B cell (primary cell): ENCODE measurements at regions not wholly inside any gene's neighbourhood (a gene's known extent, or its start where the extent isn't known, plus 50 kb on each side); places are given as distances from the start of the nearest gene placed in this dataset.

Experiments
- ATAC-seq: fragments of 200-7000 bp; cut with Tn5 transposase; one replicate; pipeline ENCODE4 v1.10.0; 2021; ENCODE audit warnings: low read depth, mild to moderate bottlenecking, moderate number of reproducible peaks, moderate library complexity
- CTCF ChIA-PET: fragments of 350-600 bp; sonication (Branson Sonifier 250); formaldehyde crosslinking; loops from one replicate; lab custom pipeline; 2021; ENCODE audit warnings: antibody characterized with exemption, inconsistent platforms; lab: Charles Lee
- POLR2A ChIA-PET: fragments of 350-600 bp; sonication (Branson Sonifier 250); formaldehyde crosslinking; loops from one replicate; lab custom pipeline; 2021; ENCODE audit warnings: antibody characterized with exemption; lab: Charles Lee
- DNase-seq: peaks from one replicate; pipeline ENCODE4 v3.0.0; 2013
- H2AFZ ChIP-seq: 2 replicates; pipeline ENCODE4 v1.6.1; 2012; ENCODE audit warnings: mild to moderate bottlenecking, low read depth, low read length; ENCODE audit not compliant: insufficient read depth, poor library complexity, severe bottlenecking
- H3K27ac ChIP-seq, 2 donors: 1 replicate in 1 of 2; 2 replicates in 1 of 2; pipeline ENCODE4 v1.5.1; 2012 to 2013; ENCODE audit warnings: low read length in 2 of 2, mild to moderate bottlenecking in 2 of 2, moderate library complexity in 1 of 2
- H3K27me3 ChIP-seq, 4 experiments: fragments of 200-600 bp in 1 of 4; sonication (generic) in 1 of 4; replicated peaks in 1 of 4; 1 replicate in 2 of 4; 2 replicates in 2 of 4; pipeline versions ENCODE4 v1.6.1 to v1.7.0; 2013 to 2016; ENCODE audit warnings: low read length in 3 of 4, mild to moderate bottlenecking in 2 of 4, mixed read lengths in 1 of 4, moderate library complexity in 1 of 4; ENCODE audit not compliant: insufficient read depth in 4 of 4, control insufficient read depth in 3 of 4; ENCODE audit errors: control extremely low read depth in 1 of 4
- H3K36me3 ChIP-seq, 2 experiments: replicated peaks in 1 of 2; 1 replicate in 1 of 2; 2 replicates in 1 of 2; pipeline versions ENCODE4 v1.6.1 to v1.7.1; 2013; ENCODE audit warnings: low read length in 1 of 2; ENCODE audit not compliant: insufficient read depth in 2 of 2, control insufficient read depth in 1 of 2; ENCODE audit errors: control extremely low read depth in 1 of 2, extremely low read depth in 1 of 2
- H3K4me1 ChIP-seq, 2 donors: fragments of 200-600 bp in 1 of 2; sonication (generic) in 1 of 2; 1 replicate in 1 of 2; 2 replicates in 1 of 2; pipeline versions ENCODE4 v1.5.1 to v1.6.1; 2013 to 2017; ENCODE audit warnings: low read length in 2 of 2; ENCODE audit not compliant: control insufficient read depth in 2 of 2, insufficient read depth in 2 of 2
- H3K4me2 ChIP-seq: replicated peaks from 2 replicates; pipeline ENCODE3; 2012; ENCODE audit warnings: mild to moderate bottlenecking, low read depth, low read length; ENCODE audit not compliant: poor library complexity, severe bottlenecking
- H3K4me3 ChIP-seq, 5 experiments: fragments of 200-600 bp in 1 of 5; sonication (generic) in 1 of 5; 1 replicate in 3 of 5; 2 replicates in 2 of 5; pipeline versions ENCODE4 v1.5.1 to v1.7.0; 2011 to 2016; ENCODE audit warnings: low read length in 4 of 5, mild to moderate bottlenecking in 4 of 5, low read depth in 2 of 5, control low read depth in 1 of 5, moderate library complexity in 1 of 5; ENCODE audit not compliant: insufficient read depth in 1 of 5; ENCODE audit errors: control extremely low read depth in 1 of 5, extremely low read depth in 1 of 5
- H3K79me2 ChIP-seq: fragments of 200-600 bp; sonication (generic); one replicate; pipeline ENCODE4 v1.6.0; 2016; ENCODE audit warnings: low read length; ENCODE audit not compliant: control insufficient read depth, insufficient read depth
- H3K9ac ChIP-seq: fragments of 200-600 bp; sonication (generic); 2 replicates; pipeline ENCODE4 v1.6.1; 2017; ENCODE audit warnings: mild to moderate bottlenecking, low read length, moderate library complexity
- H3K9me3 ChIP-seq, 3 donors: one replicate each; pipeline versions ENCODE4 v1.6.1 to v1.7.1; 2013; ENCODE audit warnings: low read length in 2 of 3; ENCODE audit not compliant: control insufficient read depth in 2 of 3, insufficient read depth in 1 of 3; ENCODE audit errors: control extremely low read depth in 1 of 3
- H4K20me1 ChIP-seq: 2 replicates; pipeline ENCODE4 v1.6.0; 2012; ENCODE audit warnings: mild to moderate bottlenecking, low read length; ENCODE audit not compliant: insufficient read depth, control insufficient read depth, poor library complexity, severe bottlenecking
- H3K27ac Mint-ChIP-seq: one replicate; pipeline ENCODE4 v1.8.0; 2021; ENCODE audit warnings: mixed read lengths
- H3K27me3 Mint-ChIP-seq: one replicate; pipeline ENCODE4 v1.8.0; 2021; ENCODE audit warnings: mixed read lengths
- H3K4me1 Mint-ChIP-seq: one replicate; pipeline ENCODE4 v1.8.0; 2021; ENCODE audit warnings: mixed read lengths
- H3K4me3 Mint-ChIP-seq: one replicate; pipeline ENCODE4 v1.8.0; 2021; ENCODE audit warnings: mixed read lengths
- H3K9me3 Mint-ChIP-seq: one replicate; pipeline ENCODE4 v1.8.0; 2022; ENCODE audit warnings: mixed read lengths; ENCODE audit not compliant: insufficient read depth
- EZH2 ChIP-seq: IDR thresholded peaks from 2 replicates; pipeline ENCODE4 v1.6.1; 2012; ENCODE audit warnings: borderline replicate concordance, low read depth, mild to moderate bottlenecking, moderate library complexity, low read length; ENCODE audit not compliant: insufficient read depth, poor library complexity, severe bottlenecking
- WGBS: methylation state at CpG from one replicate; pipeline ENCODE4 v1.1.5; 2013; ENCODE audit warnings: missing lambda C conversion rate; ENCODE audit not compliant: insufficient coverage; 5-methylcytosine and 5-hydroxymethylcytosine counted together
- intact Hi-C: fragments of 100-400 bp; cut with micrococcal nuclease; formaldehyde crosslinking; loops from one replicate; pipeline ENCODE4 v1.10.0; 2022
- TF ChIP-seq, protein P1 (sequence below): fragments of 200-600 bp; IDR thresholded peaks from one replicate; pipeline ENCODE4 v1.8.0; 2022; ENCODE audit warnings: antibody characterized with exemption, mild to moderate bottlenecking

DNA sequence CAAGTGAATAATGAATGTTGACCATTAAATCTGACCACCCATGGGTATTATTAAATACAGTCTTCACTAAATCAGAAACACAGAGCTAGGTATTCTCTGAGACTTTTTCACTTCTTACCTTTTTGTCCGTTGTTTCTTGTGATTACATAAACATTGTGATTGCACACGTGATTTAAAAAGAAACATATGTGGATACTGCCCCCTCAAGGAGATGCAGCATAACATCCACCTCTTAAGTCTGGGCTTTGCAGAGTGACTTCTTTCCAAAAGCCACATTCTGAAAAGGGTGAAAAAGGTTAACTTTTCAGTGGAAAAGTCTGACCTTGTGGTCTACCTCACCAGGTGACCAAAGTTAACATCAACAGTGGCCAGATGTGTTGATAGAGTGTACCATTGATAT lies 185.5 kb upstream of the FAR2 start:
- Histone ChIP-seq H3K9ac (no peak overlapping the region), H3K4me1 (no peaks in the 10 kb centered on the region), H3K36me3 (no peaks in the 10 kb centered on the region), H3K27me3 (no peaks in the 10 kb centered on the region), H3K27ac (no peak overlapping the region), H3K79me2 (no peaks in the 10 kb centered on the region), H3K9me3 (peaks cover 0 to 2% (median 0%) of the 10 kb centered on the region in 3 donors), H3K4me3 (no peak overlapping the region), H2AFZ (no peak overlapping the region), H3K4me2 (no peak overlapping the region), H4K20me1 (no peaks in the 10 kb centered on the region)
- no peaks in the 10 kb centered on the region for H3K27me3 Mint-ChIP-seq
- no peak for DNase-seq
- ChIA-PET POLR2A (no interaction called here), CTCF (no interaction called here)
- no peak overlapping the region for H3K27ac Mint-ChIP-seq
- intact Hi-C loops: no loop called here
- H3K4me3 Mint-ChIP-seq: no peak overlapping the region
- ATAC-seq: no peak
- H3K4me1 Mint-ChIP-seq: no peaks in the 10 kb centered on the region
- no peak for TF ChIP-seq EZH2
- TF ChIP-seq, protein P1, sequence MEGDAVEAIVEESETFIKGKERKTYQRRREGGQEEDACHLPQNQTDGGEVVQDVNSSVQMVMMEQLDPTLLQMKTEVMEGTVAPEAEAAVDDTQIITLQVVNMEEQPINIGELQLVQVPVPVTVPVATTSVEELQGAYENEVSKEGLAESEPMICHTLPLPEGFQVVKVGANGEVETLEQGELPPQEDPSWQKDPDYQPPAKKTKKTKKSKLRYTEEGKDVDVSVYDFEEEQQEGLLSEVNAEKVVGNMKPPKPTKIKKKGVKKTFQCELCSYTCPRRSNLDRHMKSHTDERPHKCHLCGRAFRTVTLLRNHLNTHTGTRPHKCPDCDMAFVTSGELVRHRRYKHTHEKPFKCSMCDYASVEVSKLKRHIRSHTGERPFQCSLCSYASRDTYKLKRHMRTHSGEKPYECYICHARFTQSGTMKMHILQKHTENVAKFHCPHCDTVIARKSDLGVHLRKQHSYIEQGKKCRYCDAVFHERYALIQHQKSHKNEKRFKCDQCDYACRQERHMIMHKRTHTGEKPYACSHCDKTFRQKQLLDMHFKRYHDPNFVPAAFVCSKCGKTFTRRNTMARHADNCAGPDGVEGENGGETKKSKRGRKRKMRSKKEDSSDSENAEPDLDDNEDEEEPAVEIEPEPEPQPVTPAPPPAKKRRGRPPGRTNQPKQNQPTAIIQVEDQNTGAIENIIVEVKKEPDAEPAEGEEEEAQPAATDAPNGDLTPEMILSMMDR: no peak
- no CpG with 5 or more reads among the region's 2 CpGs for WGBS
- no peaks in the 10 kb centered on the region for H3K9me3 Mint-ChIP-seq

DNA sequence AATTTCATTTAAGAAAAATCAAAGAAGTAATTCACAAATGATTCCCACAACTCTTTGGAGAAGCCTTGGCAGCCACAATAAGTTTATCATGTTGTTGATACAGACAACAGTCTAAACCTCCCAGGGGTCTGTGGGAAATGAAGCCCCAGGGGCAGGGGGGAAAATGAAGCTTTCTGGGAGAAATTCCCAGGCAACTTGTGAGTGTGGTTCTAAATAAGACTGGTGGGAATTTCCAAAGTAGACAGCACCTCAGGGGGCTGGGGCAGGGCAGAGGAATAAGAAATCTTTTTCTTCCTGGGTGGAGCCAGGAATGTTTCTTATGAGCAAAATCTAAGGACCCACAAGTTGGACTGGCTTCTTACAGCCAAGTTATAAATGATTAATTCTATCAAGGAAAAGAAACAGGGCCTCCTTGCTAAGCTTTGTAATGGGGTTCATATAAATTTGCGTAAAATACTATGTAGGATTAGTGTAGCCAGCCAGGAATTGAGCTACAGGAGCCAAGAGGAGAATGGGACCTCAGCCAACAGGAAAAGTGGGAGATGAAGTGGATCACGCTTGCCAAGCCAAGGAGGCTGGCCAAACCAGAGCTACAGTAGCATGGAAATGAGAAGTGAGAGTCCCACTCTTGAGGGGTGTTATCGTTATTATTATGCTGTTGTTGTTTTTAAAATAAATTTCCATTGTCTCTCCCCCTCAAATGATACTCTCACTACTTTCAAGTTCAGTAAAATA lies 182.9 kb upstream of the FAR2 start:
- Histone ChIP-seq H3K4me2 (no peak overlapping the region), H2AFZ (no peak overlapping the region), H3K4me3 (no peak overlapping the region), H3K27me3 (no peaks in the 10 kb centered on the region), H3K36me3 (no peaks in the 10 kb centered on the region), H3K9ac (no peak overlapping the region), H3K9me3 (peaks cover 0 to 2% (median 0%) of the 10 kb centered on the region in 3 donors), H4K20me1 (no peaks in the 10 kb centered on the region), H3K4me1 (no peaks in the 10 kb centered on the region), H3K27ac (no peak overlapping the region), H3K79me2 (no peaks in the 10 kb centered on the region)
- Mint-ChIP-seq H3K9me3 (no peaks in the 10 kb centered on the region), H3K4me1 (no peaks in the 10 kb centered on the region), H3K27me3 (peaks cover 2% of the 10 kb centered on the region), H3K4me3 (no peak overlapping the region), H3K27ac (no peak overlapping the region)
- ChIA-PET CTCF (no interaction called here), POLR2A (no interaction called here)
- no peak for ATAC-seq
- DNase-seq: no peak
- intact Hi-C loops: no loop called here
- 93% methylated on average over 2 of the region's 3 CpGs for WGBS
- TF ChIP-seq EZH2: no peak
- TF ChIP-seq, protein P1: no peak
